ENCODE measurements at regions not wholly inside any gene's neighbourhood (a gene's known extent, or its start where the extent isn't known, plus 50 kb on each side); places are given as distances from the start of the nearest gene placed in this dataset.
"Not testable (repeated sequence)": the region's sequence is repeated elsewhere in the genome, so short reads cannot be mapped to it uniquely, and the experiment has no call there.

DNA sequence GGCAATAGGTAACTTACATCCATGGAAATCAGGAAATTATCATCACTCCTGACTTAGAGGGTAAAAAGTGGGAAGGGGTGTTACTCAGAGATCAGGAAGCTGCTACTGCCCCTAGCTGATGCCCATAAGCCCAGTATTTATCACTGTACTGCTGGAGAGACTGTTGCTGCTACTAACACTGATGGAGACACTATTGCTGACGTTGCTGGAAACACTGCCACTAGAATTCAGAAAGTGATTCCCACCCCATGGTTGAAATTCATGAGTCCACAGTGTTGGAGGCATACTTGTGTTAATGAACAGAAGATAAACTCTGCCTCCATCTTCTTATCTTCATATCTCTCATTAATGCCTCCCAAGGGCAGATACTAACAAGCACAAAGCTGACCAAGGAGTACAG is 97.6 kb downstream of the MTX3 start:
- TF ChIP-seq, protein P1, sequence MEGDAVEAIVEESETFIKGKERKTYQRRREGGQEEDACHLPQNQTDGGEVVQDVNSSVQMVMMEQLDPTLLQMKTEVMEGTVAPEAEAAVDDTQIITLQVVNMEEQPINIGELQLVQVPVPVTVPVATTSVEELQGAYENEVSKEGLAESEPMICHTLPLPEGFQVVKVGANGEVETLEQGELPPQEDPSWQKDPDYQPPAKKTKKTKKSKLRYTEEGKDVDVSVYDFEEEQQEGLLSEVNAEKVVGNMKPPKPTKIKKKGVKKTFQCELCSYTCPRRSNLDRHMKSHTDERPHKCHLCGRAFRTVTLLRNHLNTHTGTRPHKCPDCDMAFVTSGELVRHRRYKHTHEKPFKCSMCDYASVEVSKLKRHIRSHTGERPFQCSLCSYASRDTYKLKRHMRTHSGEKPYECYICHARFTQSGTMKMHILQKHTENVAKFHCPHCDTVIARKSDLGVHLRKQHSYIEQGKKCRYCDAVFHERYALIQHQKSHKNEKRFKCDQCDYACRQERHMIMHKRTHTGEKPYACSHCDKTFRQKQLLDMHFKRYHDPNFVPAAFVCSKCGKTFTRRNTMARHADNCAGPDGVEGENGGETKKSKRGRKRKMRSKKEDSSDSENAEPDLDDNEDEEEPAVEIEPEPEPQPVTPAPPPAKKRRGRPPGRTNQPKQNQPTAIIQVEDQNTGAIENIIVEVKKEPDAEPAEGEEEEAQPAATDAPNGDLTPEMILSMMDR (IDR thresholded peaks at IDR 0.05; ENCODE audit: low read depth, low read length, missing control alignments) = no peak
- no peak for DNase-seq (ENCODE audit: low read depth)
- no peak overlapping the region for H3K4me3 ChIP-seq (ENCODE audit: low read depth, low read length)

DNA sequence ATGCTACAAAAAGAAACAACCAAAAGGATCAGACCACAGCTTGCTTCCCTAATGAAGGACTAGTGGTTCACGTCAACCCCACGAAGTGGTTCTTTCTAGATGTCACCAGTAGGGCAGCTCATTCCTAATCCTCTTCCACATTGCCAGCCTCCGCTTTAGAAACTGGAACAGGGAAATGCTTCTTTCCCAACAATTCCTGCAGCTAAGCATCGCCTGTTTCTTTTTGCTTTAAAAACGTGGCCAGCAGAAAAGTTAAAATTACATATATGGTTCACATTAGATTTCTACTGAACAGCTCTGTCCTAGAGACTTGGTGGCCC is 100.2 kb downstream of the MTX3 start:
- no peak overlapping the region for H3K4me3 ChIP-seq (ENCODE audit: low read depth, low read length)
- DNase-seq (ENCODE audit: low read depth) = no peak
- TF ChIP-seq, protein P1 (IDR thresholded peaks at IDR 0.05; ENCODE audit: low read depth, low read length, missing control alignments) = no peak

DNA sequence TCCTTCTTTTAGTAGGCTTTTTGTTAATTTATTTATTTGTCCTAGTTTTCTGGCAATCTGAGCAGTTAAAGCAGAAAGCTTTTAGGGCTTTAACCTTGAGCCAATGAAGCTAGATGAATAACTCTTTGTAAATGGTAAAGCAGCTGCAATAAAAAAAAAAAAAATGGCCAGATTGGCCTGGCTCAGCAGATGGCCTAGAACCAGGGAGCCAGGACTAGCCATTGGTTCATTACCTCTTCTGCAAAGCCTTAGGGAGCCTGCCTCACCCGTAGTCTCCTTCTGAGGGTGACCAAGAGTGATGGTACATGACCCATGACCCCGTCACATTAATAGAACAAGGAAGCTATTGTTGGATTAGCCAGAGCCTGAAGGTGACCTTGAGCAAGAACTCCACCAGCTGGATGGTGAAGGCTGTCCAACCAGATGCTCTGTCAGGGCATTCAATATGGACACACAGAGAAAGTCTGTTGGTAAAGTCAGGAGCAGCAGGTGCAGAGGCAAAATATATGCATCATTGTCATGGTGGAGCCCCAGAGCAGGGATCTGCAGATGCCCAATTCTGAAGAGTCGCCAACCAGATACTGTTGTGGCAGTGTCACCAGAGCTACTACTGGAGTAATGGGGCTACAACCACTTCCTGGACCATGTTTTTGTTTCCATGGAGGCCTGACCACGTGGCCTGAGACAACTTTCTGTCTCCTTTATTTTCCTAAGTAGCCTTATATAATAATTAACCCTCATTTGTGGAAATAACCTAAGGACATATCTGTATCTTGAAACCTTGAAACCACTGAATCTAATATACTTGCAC is 100.7 kb downstream of the MTX3 start:
- no peak overlapping the region for H3K4me3 ChIP-seq (ENCODE audit: low read depth, low read length)
- no peak for DNase-seq (ENCODE audit: low read depth)
- TF ChIP-seq, protein P1 (IDR thresholded peaks at IDR 0.05; ENCODE audit: low read depth, low read length, missing control alignments) = no peak

DNA sequence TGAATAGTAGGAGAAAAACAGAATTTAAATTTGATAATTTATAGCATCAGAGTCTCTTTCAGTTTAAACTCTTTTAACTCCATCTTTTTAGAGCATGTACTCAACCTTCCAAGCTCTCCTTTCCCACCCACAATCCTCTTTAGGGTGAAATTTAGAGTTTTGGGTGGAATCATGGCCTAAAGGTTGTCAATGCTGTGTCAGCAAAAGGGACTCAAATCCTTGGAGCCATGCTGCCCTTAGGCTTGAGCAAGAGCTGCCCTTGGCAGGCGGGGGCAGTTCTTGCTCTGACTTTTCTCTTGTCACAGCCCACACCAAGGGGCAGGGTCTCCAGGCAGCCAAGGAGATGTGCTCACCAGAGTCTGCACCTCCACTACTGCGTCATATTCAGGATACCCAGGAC is 102.4 kb downstream of the MTX3 start:
- DNase-seq (ENCODE audit: low read depth) = no peak
- H3K4me3 ChIP-seq (ENCODE audit: low read depth, low read length) = no peak overlapping the region
- TF ChIP-seq, protein P1 (IDR thresholded peaks at IDR 0.05; ENCODE audit: low read depth, low read length, missing control alignments) = no peak

DNA sequence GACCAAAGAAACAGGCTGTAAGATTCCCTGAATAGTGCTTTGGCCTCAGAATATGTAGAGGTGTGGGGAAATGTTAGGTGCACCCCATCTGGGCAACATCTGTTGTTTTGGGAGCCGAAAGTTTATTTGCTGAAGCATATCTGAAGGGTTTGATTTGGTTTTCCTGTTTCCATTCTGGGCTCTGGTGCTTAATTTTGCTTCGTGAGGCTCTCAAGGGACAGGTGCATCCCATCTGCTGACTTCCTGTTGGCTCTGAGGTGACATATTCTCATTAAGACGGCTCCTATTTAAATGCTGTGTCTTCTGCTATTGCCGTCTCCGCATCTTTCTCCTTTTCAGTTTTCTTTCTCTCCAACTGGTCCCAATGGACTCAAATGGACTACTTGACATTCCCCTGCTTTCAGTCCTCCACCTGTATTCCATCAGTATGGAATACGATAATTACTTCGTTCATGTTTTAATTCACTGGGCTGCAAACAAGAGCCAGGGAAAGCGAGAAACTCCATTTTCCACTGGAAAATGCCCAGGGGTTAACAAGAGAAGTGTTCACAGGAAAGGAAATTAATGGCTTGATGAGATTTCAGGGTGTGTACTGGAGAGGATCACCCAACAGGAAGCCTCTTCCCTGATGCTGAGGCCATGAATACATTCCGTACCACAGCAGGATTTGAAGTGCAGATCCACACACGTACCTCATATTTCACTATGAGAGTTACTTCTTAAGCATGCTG is 104.0 kb downstream of the MTX3 start:
- DNase-seq (ENCODE audit: low read depth) = peak; percentile 19
- H3K4me3 ChIP-seq (ENCODE audit: low read depth, low read length) = no peak overlapping the region
- TF ChIP-seq, protein P1 (IDR thresholded peaks at IDR 0.05; ENCODE audit: low read depth, low read length, missing control alignments) = no peak

DNA sequence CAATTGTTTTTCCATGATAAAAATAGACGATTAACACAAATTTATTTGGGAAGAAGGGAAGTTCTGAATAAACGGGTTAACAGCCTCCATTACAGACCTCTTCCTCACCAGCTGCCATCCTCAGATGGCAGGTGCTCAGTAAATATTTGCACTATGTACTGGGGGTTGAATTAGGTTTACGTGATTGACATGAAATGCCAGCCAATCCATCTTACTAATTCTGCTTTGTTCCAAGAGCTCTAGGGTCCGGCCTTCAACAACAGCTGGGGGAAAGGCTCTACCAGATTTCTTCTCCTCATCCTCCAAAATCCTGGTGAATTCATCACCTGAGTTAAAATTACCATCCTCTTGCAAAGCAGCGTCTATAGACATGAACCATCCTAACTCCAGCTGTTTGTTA is 104.6 kb downstream of the MTX3 start:
- no peak overlapping the region for H3K4me3 ChIP-seq (ENCODE audit: low read depth, low read length)
- DNase-seq (ENCODE audit: low read depth) = no peak
- TF ChIP-seq, protein P1 (IDR thresholded peaks at IDR 0.05; ENCODE audit: low read depth, low read length, missing control alignments) = no peak

DNA sequence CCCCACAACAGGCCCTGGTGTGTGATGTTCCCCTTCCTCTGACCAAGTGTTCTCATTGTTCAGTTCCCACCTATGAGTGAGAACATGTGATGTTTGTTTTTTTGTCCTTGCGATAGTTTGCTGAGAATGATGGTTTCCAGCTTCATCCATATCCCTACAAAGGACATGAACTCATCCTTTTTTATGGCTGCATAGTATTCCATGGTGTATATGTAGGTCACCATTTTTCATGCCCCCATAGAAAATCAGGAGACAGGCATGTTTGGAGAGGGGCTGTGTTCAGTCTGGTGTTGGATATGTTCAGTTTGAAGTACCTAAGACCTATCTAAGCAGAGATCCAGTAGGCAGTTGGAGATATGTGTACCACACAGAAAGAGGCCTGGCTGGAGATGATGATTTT is 111.2 kb downstream of the MTX3 start:
- not testable (repeated sequence) for DNase-seq (ENCODE audit: low read depth); H3K4me3 ChIP-seq (ENCODE audit: low read depth, low read length)
